GM12891 (cell line): ENCODE measurements at regions not wholly inside any gene's neighbourhood (a gene's known extent, or its start where the extent isn't known, plus 50 kb on each side); places are given as distances from the start of the nearest gene placed in this dataset.

Source experiments
- DNase-seq: peaks from one replicate; pipeline ENCODE4 v3.0.0; 2011; ENCODE audit warnings: low spot score; ENCODE audit not compliant: insufficient read length
- FAIRE-seq: peaks from 2 replicates; lab custom pipeline; 2011; peaks lifted over from hg19 to GRCh38; lab: Jason Lieb, UNC
- PAX5 ChIP-seq: IDR thresholded peaks from 2 replicates; pipeline ENCODE4 v1.6.1; 2011; ENCODE audit warnings: low read length, moderate library complexity, mild to moderate bottlenecking; ENCODE audit not compliant: insufficient read depth, severe bottlenecking
- POLR2A ChIP-seq: IDR thresholded peaks from 2 replicates; pipeline ENCODE4 v1.6.1; 2011; ENCODE audit warnings: low read depth, low read length, control low read depth
- POLR2AphosphoS5 ChIP-seq: IDR thresholded peaks from 2 replicates; pipeline ENCODE4 v1.6.1; 2011; ENCODE audit warnings: low read depth, low read length, control low read depth
- POU2F2 ChIP-seq: IDR thresholded peaks from 2 replicates; pipeline ENCODE4 v1.6.1; 2011; ENCODE audit warnings: low read depth, mild to moderate bottlenecking, control low read depth, low read length, moderate library complexity
- SPI1 ChIP-seq: IDR thresholded peaks from 2 replicates; pipeline ENCODE4 v1.6.1; 2011; ENCODE audit warnings: low read depth, low read length, control low read depth
- TAF1 ChIP-seq: IDR thresholded peaks from 2 replicates; pipeline ENCODE4 v1.6.1; 2011; ENCODE audit warnings: low read depth, low read length, control low read depth

DNA sequence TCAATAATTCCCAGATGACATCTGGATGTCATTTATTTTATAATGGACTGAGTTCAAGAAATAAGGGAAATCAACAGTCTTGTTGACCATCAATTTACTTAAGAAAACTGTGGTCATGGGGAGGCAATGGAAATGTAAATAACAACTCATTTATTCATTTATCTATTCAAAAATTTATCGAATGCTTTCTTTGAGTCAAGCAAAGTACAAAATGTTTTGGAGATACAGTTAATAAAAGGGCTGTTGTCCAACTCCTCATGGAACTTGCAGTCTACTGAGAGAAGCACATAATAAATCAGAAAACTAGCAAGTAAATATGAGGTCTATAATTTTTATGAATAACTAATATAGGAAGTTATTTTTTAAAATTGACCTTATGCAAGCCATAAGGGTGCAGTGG is 65.5 kb upstream of the KITLG start:
- DNase-seq: no peak
- no peak for TF ChIP-seq SPI1
- TF ChIP-seq PAX5: no peak
- no peak for TF ChIP-seq POLR2AphosphoS5
- no peak for TF ChIP-seq POU2F2
- TF ChIP-seq POLR2A: no peak
- TF ChIP-seq TAF1: no peak
- no peak for FAIRE-seq

DNA sequence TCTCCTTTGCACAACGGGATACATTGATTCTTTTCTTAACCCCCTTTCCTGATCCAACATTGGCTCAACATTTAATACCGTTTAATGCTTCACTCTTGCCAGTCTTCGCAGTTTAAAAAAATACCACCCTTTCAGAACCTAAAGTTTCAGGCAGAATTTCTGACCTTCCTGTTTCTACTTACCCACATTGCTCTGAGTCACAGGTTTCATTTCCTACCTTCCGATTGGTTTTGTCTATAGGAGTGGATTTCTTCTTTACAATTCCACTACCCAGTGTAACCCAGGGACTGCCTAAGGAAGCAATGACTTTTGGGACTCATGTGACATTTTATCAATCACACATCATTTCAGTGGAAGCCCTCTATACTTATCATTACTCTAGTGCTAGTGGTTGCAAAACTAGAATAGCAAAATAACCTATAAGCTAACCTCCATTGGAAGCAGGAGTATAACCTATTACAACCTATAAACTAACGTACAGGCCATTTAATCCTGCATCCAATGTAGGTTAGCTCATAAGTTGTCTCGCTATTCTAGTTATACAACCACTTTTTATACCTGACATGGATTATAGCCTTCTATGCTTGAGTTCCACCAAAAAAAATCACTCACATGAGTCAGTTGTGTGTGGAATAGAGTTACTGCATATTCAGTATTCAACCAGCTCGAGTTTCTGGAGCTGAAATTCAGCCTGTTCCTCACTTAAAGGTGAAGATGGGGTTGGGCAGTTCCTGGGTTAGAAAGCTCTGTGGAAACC is 64.9 kb upstream of the KITLG start:
- TF ChIP-seq POLR2AphosphoS5 (no peak), SPI1 (no peak), POLR2A (no peak), POU2F2 (no peak), TAF1 (no peak), PAX5 (no peak)
- no peak for DNase-seq
- no peak for FAIRE-seq

DNA sequence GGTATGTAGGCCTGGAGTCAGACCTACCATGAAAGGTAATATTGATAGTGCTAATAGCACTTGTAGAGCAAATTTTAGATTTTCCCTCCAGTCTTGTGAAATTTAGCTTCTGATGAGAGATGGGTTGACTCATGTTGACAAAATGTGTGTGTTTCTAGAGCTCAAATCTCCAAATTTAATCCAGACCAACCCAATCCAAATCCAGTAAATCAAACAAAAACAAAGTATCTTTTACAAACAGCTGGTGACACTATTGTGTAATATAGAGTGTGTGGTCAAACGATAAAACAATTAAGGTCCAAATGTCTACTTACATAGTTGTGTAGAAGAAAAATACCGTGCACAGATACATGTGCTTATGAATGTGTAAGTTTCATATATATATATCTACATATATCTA is 63.4 kb upstream of the KITLG start:
- TF ChIP-seq TAF1: no peak
- TF ChIP-seq POLR2AphosphoS5: no peak
- no peak for TF ChIP-seq PAX5
- TF ChIP-seq SPI1: no peak
- no peak for TF ChIP-seq POLR2A
- DNase-seq (no peak), FAIRE-seq (no peak)

DNA sequence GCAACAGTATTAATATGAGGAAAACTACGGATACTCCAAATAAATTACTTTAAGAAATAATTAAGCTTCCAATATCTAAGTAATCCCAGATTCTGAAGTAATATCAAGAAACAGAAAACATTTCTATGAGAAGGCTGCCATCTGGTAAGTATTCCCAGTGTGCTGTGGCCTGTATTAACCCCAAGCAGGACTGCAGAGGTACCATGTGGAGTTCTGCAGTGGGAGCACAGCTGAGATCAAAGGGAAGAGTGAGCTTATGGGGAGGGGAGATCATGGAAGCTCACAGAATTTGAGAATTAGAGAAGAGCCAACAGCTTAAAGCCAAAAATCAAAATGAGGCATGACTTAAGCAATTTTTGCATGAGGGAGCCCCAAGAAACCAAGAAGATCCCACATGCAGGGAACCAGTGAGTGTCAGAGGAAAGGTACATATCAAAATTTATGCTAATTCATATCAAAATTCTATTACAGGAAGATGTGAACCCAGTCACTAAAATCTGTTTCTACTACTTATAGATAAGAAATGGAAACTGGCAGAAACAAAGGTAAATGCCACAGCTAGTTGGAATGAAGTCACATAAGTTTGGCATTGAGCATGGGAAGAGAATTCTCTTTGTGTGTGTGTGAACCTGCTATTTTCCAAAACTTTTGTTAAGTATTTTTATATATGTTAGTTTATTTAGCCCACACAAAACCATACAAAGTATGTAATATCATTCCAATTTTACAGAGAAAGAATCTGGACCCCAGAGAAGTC is 62.6 kb upstream of the KITLG start:
- TF ChIP-seq POLR2AphosphoS5 (no peak), SPI1 (no peak), POU2F2 (no peak), PAX5 (no peak), POLR2A (no peak), TAF1 (no peak)
- no peak for DNase-seq
- no peak for FAIRE-seq

DNA sequence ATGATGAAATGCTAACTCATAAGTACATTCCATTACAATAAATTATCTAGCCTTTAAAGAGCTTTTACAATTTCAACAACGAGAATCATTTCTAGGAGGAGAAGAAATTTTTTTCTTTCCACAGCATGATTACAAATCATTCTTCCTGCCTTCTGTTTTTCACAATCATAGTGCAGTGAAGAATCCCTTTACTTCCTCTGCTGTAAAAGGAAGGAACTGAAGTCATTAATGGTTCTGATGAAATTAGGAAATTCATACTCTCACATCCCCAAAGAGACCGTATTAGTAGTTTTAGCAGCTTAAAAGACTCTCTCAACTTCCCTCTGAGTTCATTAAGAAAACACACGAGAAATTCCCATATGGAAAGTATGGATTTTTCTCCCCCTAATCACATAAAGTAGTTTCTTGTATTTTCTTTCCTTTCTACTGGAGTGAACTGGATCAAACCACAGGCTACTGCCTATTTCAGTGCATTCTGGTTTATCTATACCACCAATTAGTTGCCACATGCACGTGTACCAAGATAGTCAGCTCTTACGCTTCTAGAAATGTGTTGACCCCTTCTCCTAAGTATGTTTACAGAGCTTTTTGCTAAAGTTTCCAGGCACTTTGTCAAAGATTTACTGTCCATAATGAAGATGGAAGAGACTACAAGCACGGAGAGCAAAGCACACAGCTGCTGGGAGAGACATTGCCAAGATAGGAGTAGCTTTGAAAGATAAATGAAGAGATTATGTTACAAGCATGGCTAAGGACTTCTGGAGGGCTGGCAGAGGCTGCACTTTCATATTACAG is 58.9 kb upstream of the KITLG start:
- TF ChIP-seq SPI1: no peak
- TF ChIP-seq PAX5: no peak
- no peak for TF ChIP-seq POU2F2
- TF ChIP-seq POLR2A: no peak
- TF ChIP-seq POLR2AphosphoS5: no peak
- no peak for TF ChIP-seq TAF1
- FAIRE-seq (no peak), DNase-seq (no peak)

DNA sequence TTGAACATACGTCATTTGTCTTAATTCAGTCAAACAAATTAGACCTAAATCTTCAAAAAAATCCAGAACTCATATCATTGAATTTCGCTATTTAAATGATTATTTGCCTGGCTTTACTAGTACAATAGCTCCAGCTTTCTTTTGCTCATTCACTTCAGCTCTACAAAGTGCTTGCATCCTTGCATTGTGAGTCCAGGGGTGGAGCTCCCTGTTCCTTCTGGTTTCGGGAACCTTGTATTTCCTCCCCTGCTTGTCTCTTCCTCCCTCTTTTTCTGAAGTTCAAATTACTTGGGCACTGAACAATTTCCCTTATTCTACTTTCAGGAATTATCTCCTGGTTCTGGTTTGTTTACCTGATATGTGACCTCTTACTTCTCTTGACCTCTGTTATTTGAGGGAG is 58.1 kb upstream of the KITLG start:
- TF ChIP-seq SPI1 (no peak), POLR2AphosphoS5 (no peak), POLR2A (no peak), TAF1 (no peak)
- DNase-seq (no peak), FAIRE-seq (no peak)

DNA sequence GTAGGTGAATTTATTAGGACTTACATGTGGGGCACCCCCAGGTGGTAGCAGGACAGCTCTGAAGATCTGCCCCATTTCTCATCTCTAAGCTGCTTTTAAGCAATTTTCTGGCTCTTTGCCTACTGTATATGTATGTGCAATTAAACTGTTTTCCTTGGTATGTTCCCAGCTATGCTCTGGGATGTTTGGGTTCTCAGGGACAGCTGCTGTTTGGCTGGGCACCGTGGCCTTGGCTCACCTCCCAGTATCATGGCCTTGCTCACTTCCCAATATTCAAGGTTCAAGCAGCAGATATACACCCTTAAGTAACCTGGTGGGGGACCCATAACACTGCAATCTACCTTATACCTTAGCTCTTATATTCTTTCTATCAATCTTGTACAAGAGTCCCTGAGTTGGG is 53.7 kb upstream of the KITLG start:
- TF ChIP-seq TAF1 (no peak), SPI1 (no peak), POLR2A (no peak), PAX5 (no peak)
- no peak for DNase-seq
- no peak for FAIRE-seq

DNA sequence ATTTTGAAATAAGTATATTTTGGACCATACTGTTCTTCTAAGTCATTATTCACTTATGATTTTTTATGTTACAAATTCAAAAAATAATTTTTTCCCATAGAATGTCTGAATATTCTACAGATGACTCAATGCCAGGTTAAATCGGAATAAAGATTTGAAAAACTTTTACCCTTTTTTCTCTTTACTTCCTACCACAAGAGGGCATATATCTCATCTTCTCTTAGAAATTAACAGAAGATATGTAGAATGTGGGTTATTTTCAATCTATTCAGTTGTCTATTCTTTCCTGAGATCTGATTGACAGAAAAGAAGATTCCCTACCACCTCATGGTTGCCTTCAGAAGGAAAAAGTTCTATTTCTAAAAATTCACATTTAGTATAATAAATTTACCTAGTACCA is 53.0 kb upstream of the KITLG start:
- no peak for TF ChIP-seq TAF1
- no peak for TF ChIP-seq PAX5
- TF ChIP-seq SPI1: no peak
- TF ChIP-seq POLR2AphosphoS5: no peak
- DNase-seq (no peak), FAIRE-seq (no peak)

DNA sequence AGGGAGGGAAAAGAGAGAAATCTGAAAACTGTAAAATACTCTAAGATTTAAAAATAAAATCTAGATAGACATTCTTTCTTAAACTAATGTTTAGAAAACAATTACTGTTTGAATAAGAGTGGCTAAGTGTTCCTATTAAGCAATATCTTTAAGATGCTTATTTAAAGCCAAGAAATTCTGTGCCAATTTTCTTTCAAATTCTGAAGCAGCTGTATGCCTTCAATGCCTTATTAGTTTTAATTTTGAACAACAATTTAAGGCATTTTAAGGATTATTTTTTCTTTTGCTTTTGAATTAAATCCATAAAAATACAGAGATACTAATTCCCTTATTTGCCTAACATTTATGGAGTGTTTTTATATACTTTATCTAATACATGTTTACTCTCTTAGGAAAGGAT is 50.3 kb upstream of the KITLG start:
- FAIRE-seq (no peak), DNase-seq (no peak)
- TF ChIP-seq POLR2A: no peak
- no peak for TF ChIP-seq POLR2AphosphoS5
- TF ChIP-seq SPI1: no peak
- TF ChIP-seq PAX5: no peak
- no peak for TF ChIP-seq POU2F2
- no peak for TF ChIP-seq TAF1
